ENCODE measurements at regions not wholly inside any gene's neighbourhood (a gene's known extent, or its start where the extent isn't known, plus 50 kb on each side); places are given as distances from the start of the nearest gene placed in this dataset.
"Not testable (repeated sequence)": the region's sequence is repeated elsewhere in the genome, so short reads cannot be mapped to it uniquely, and the experiment has no call there.

DNA sequence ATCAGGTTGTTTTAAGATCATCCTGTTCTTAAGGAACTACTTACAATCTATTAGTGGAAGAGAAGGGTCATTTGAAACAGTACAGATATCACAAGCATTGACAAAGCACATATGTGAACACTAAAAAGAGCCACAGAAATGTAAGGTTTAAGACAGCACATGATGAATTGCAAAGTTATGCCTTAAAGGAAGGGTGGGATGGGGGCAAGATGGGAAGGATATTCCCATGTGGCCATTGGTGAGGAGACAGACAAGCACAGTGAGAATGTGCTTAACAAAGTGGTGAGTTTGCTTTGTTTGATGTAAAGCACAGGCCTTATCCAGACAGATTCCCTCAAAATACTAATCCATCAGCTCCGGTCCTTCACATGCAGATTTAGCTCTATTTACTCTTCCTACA is 151.6 kb upstream of the IVNS1ABP start:
- no peak for DNase-seq (ENCODE audit: low read depth)

- DNase-seq (ENCODE audit: low read depth): no peak
Measured at GRCh38 chr1:185467122-185467521, 150.1 kb upstream of the IVNS1ABP start.

DNA sequence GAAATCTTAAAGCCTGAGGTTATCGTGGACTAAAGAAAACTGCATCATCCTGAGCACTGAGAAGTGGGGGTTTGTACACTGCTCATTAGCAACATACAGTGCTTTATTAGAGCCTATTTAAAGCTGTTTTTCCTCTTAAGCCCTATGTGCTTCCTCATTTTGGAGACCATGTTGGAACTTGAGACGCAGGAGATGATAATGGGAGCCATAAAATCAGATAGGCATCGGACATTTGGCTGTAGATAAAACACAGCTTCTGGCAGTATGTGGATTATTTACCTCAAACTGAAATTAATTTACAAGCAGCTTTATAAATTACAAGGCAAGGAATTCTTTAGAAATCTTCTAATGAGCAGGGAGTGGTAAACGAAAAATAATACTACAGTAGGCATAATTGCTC is 147.7 kb upstream of the IVNS1ABP start:
- DNase-seq (ENCODE audit: low read depth): no peak

DNA sequence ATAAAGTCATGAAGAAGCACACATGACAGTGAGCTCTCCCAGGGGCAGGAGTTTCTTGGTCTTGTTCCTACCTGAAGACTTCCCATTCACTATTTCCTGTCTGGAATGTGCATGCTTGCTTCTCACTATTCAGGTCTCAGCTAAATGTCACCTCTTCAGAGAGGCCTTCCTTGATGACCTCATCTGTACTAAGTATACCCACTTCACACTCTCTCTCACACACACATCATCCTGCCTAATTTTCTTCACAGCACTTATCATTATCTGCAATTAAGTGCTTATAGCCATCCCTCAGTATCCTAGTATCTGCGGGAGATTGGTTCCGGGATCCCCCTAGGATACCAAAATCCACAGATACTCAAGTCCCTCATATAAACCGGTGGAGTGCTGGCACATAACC is 146.4 kb upstream of the IVNS1ABP start:
- no peak for DNase-seq (ENCODE audit: low read depth)

DNA sequence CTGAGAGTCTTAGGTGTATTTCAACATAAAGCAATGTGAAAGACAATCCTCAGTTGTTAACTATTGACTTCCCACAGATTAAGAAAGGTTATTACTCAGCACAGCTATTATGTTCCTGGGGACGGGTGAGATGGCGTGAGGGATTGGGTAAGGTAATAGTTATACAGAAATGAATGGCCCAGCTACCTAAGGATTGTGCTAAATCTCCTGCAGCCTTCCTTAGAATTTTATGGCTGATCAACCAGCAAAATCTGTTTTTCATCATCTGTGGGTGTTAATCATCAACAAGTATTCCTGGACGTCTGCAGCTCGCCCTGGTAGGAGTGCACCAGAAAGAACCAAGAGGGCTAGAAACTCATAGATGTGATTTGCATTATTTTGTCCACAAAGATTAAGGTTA is 146.0 kb upstream of the IVNS1ABP start:
- no peak for DNase-seq (ENCODE audit: low read depth)

GRCh38 chr1:185460723-185461122 is 143.7 kb upstream of the IVNS1ABP start:
- not testable (repeated sequence) for DNase-seq (ENCODE audit: low read depth)

DNA sequence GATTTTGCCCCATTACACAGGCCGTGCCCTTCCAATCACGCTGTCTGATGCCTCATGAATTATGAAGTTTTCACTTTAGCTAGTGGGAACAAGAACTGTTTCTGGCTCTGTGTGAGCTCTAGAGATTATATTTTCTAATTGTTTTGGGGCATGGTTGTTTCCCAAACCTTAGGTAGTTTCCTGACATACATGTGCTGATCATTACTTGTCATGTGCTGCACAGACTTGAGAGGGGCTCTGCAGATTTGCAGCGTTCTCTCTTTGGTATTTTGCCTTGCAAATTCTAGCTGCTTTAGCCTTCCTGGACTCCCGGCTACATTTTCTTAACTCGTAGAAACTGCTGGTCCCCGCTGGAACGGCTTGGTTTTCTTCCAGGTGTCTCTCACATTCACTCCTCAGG is 142.1 kb upstream of the IVNS1ABP start:
- DNase-seq (ENCODE audit: low read depth): no peak

- no peak for DNase-seq (ENCODE audit: low read depth)
Measured at GRCh38 chr1:185458670-185459069, 141.6 kb upstream of the IVNS1ABP start.

- peak; percentile 46 for DNase-seq (ENCODE audit: low read depth)
Measured at GRCh38 chr1:185453496-185454192, 136.6 kb upstream of the IVNS1ABP start.

DNA sequence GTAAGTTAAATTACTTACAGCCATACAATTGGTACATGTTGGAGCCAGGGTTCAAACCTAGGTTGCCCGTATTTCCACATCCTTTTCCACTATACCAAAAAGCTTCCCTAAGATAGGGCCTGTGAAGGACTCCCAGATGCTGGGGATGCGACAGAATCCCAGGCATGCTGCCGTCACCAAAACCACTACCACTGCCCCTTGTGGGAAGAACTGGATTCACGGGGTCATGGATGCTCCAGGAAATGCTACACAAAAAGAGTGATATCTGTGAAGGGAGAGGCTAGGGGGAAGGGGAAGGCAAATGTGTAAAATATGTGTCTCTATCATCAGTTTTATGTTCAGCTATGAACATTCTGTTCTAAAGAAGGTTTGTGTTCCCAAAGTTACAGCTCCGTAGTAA is 133.9 kb upstream of the IVNS1ABP start:
- no peak for DNase-seq (ENCODE audit: low read depth)

- no peak for DNase-seq (ENCODE audit: low read depth)
Measured at GRCh38 chr1:185450060-185450788, 133.2 kb upstream of the IVNS1ABP start.

GRCh38 chr1:185449378-185450059 is 132.5 kb upstream of the IVNS1ABP start:
- DNase-seq (ENCODE audit: low read depth): no peak

DNA sequence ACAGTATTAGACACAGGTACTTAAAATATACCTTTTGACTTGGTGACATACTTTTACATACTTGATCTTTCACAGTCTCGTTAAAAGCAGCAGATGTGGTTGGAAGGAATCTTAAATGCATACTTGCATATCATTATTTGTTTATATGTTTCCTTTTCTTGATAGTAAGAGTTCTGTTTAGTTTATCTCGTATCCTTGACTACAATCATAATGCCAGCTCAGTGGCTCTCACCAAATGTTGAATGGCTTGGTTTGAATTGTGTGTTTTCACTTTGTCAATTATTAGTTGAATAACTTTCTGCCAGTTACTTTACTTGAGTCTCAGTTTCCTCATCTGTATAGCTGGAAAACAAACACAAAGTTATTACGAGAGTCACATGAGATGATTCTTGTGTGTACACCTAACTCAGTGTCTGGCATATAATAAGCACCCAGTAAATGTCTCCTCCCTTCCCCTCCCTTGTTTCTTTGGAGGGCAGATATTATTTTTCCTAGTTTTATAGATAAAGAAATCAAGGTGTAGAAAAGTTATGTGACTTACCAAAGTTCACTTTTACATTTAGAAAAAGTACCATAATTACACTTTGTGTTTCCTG is 131.6 kb upstream of the IVNS1ABP start:
- DNase-seq (ENCODE audit: low read depth): no peak

DNA sequence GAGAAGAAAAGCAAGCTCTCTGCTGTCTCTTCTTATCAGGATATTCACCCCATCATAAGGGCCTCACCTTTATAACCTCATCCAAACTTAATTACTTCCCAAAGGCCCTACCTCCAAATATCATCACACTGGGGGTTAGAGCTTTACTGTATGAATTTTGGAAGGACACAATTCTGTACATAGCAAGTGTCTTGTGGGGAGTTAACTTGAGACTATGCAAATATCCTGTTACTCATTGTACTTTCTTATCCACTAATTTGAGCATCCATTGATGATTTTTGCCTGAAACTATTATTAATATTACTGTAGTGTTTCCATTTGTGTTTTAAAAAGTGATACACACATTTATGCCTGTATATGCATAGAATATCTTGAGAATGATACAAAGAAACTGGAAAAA is 129.1 kb upstream of the IVNS1ABP start:
- DNase-seq (ENCODE audit: low read depth): no peak

DNA sequence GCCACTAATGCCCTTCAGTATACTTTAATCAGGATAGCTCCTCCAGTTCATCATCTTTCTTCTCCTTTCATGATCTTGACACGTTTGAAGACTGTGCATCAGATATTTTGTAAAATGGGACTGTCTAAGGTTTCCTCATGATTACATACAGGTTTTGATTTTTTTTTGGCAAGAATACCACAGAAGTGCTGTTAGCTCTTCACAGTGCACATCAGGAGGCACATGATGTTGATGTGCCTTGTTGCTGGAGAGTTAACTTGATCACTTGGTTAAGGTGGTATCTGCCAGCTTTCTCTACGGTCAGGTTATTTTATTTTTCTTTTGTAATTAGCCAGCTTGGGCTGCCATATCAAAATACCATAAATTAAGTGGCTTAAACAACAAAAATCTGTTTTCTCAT is 128.6 kb upstream of the IVNS1ABP start:
- no peak for DNase-seq (ENCODE audit: low read depth)

- no peak for DNase-seq (ENCODE audit: low read depth)
Measured at GRCh38 chr1:185444676-185445075, 127.6 kb upstream of the IVNS1ABP start.

DNA sequence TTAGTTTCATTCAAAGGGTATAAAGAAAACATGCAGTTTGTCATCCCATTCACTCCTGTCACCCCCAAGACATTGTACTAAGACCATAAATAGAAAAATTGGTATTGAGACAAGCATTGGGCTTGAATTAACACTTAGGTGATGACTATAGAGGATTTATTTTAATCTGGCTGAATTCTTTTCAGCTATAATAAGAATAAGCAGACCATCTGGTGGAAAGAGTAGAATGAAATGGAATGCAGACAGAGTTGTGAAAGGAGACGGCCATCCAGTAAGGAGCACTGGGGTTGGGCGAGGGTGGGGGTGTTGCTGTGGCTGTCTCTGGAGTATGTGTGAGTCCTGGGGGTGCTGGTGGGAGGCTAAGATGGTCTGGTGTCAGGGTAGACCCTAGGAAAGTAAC is 125.0 kb upstream of the IVNS1ABP start:
- DNase-seq (ENCODE audit: low read depth): no peak

DNA sequence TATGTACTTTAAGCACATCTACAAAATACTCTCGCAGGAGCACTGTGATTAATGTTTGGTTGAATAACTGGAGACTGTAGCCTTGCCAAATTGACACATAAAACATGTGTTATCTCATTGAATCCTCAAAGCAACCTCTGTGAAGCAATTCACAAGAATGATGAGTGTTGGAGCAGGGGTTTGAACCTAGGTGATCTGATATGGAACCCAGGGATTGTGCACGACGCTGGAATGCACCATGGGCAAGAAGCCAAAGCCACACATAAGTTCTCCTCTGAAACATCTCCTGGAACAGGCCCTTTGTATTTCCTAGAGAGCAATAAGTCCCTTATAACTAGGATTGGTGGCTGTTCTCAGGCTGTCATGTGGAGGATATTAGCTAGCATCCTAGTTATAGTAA is 124.6 kb upstream of the IVNS1ABP start:
- peak; percentile 53 for DNase-seq (ENCODE audit: low read depth)

GRCh38 chr1:185440877-185441276 is 123.8 kb upstream of the IVNS1ABP start:
- DNase-seq (ENCODE audit: low read depth): no peak

- no peak for DNase-seq (ENCODE audit: low read depth)
Measured at GRCh38 chr1:185439727-185440415, 122.8 kb upstream of the IVNS1ABP start.

DNA sequence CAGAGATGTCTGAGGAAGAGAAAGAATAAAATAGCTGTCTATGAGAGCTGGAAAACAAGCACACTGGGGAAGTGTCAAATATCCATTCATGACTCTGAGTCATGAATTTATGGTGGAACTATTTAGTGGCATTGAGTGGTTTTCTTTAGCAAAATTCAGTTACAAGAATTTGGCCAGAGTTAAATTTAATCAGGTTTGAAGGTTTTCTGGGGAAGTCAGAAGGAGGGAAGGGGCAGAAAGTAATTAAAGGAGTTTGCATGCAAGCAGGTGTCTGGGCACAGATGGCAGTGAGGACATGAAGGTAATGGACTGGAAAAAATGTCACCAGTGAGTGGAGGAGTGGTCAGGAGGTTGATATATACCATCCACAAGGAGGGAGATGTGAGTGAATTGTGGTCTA is 121.9 kb upstream of the IVNS1ABP start:
- no peak for DNase-seq (ENCODE audit: low read depth)

GRCh38 chr1:185435696-185436379 is 118.8 kb upstream of the IVNS1ABP start:
- no peak for DNase-seq (ENCODE audit: low read depth)

Measured in HS-27A (cell line).